ENCODE measurements at regions not wholly inside any gene's neighbourhood (a gene's known extent, or its start where the extent isn't known, plus 50 kb on each side); places are given as distances from the start of the nearest gene placed in this dataset.

DNA sequence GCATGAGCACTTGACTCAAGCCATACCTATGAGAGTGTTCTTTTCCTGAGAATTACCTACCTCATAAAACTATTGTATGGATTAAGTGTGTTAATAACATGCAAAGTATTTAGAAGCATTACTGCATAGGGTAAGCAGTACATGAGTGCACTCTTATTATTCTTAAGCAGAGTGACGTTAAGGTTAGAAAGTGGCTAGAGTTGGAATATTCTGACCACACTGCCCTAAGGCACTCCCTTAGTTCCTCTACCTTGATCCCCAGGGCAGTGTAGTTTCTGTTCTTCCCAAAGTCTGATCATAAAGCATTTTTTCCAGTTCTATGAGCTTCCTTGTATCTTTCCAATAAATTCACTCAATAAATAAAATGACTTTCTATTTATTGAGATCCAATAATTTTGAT, 189.2 kb downstream of the PCSK1 start:
- no peak for DNase-seq

- DNase-seq, result no peak
Observed at GRCh38 chr5:96243203-96243602, 189.8 kb downstream of the PCSK1 start.

GRCh38 chr5:96242571-96242970, 190.5 kb downstream of the PCSK1 start:
- no peak for DNase-seq

- no peak for DNase-seq
Observed at GRCh38 chr5:96236831-96237230, 196.2 kb downstream of the PCSK1 start.

DNA sequence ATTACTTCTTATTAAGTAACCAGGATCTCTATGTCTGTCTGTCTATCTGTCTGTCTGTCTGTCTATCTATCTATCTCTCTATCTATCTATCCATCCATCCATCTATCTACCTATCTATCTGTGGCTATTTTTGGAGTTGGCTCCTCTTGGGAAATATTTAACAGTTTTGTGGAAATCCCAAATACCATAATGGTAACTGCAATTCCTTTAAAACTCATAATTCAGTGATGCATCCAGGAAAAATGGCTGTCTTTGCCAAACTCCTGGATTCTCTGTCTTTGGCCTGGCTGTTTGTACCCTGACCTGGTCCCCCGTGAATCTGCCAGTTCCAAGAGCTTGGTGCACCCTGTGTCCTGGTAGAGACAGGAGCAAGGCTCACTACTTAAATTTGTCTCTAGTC, 197.0 kb downstream of the PCSK1 start:
- no peak for DNase-seq

GRCh38 chr5:96235008-96235910, 197.8 kb downstream of the PCSK1 start:
- no peak for DNase-seq

DNA sequence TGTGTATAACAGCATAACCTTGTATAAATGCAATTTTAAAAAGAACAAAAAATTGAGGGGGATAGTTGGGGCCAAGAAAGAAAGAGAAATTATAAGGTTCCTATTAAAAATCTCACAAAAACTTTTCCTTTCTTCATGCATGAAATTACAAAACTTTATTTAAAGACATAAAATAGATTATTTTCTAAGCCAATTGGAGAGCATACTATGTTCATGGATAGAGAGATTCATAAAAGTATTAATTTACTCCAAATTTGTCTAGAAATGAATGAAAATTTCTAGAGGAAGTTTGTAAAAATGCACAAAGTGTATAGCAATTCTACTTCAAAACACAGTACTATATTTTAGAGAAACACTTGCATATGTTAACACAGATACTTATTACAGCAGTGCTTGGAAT, 200.4 kb downstream of the PCSK1 start:
- no peak for DNase-seq

GRCh38 chr5:96229188-96229587, 203.9 kb downstream of the PCSK1 start:
- DNase-seq, result no peak

DNA sequence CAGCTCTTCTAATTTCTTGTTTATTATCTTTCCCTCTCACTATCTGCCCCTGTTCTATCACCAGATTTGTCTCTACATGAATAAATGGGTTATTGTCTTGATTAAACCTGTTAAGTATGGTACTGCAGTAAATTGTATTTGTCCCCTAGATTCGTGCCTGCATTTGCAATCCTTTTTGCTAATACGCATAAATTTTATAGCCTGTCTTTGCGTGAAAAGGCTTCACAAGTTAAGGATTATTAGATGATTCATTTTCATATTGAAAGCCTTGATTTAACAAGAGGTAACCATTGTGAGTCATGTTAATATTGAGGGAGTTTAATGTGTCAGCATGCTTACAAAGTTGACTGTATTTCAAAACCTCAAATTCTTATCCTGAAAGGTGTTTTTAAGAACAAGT, 204.6 kb downstream of the PCSK1 start:
- DNase-seq, result no peak

GRCh38 chr5:96227957-96228356, 205.1 kb downstream of the PCSK1 start:
- no peak for DNase-seq

- no peak for DNase-seq
Observed at GRCh38 chr5:96226941-96227552, 206.0 kb downstream of the PCSK1 start.

GRCh38 chr5:96222129-96222528, 210.9 kb downstream of the PCSK1 start:
- no peak for DNase-seq

DNA sequence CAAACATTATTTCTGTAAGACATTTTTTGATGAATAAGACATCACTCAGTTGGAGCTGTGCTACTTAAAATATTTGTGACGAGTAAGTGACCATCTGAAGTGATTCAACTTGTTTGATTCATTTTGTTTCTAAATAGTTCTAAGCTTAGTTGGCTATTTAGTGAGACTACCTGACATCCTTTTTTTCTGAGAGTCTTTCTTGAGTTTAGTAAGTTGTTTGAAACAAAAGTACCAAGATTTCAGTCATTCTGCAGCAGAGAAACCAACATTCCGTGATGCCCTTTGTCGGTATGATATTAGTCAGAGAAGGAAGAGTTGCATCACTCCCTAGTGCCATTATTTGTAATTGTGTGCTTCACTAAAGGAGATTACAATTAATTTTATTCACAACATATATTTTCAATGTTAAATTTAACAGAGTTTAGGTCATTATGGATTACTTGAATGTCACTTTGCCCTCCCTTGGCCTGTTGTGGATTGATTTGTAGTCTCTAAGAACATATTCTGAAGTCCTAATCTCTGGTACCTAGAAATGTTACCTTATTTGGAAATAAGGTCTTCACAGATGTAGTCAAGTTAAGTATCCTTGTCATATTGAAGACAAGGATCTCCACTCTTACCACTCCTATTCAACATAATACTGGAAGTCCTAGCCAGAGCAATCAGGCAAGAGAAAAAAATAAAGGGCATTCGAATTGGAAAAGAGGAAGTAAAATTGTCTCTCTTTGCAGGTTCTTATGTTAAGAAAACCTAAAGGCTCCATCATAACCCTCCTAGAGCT, 212.2 kb downstream of the PCSK1 start:
- no peak for DNase-seq

- DNase-seq, result no peak
Observed at GRCh38 chr5:96219580-96220281, 213.3 kb downstream of the PCSK1 start.

- DNase-seq, result no peak
Observed at GRCh38 chr5:96218653-96219052, 214.4 kb downstream of the PCSK1 start.

- DNase-seq, result no peak
Observed at GRCh38 chr5:96214442-96215197, 218.4 kb downstream of the PCSK1 start.

- DNase-seq, result no peak
Observed at GRCh38 chr5:96209829-96210228, 223.2 kb downstream of the PCSK1 start.

GRCh38 chr5:96207420-96207819, 225.6 kb downstream of the PCSK1 start:
- DNase-seq, result no peak

DNA sequence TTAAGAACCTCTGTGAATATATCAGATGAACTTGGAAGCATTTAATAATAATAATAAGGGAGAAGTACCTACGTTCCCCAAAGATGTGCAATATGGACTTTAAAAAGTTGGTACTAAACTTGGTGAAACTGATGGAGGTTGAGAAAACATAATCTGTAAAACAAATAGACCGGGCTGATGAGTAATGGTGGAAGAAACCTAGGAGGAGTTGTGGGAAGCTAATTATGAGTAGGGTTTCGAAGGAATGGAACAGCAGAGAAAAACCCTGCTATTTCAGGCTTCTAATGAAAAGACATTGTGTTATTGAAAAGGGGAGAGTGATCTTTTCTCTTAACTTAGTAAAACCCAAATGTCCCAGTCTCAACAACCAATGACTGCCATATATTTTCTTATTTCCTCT, 229.3 kb downstream of the PCSK1 start:
- no peak for DNase-seq

- DNase-seq, result no peak
Observed at GRCh38 chr5:96201503-96201902, 231.5 kb downstream of the PCSK1 start.

- no peak for DNase-seq
Observed at GRCh38 chr5:96200641-96201040, 232.4 kb downstream of the PCSK1 start.

GRCh38 chr5:96199713-96200183, 233.3 kb downstream of the PCSK1 start:
- DNase-seq, result no peak

All from NCI-H774 (cell line).